ENCODE measurements at regions not wholly inside any gene's neighbourhood (a gene's known extent, or its start where the extent isn't known, plus 50 kb on each side); places are given as distances from the start of the nearest gene placed in this dataset.

- TF ChIP-seq, protein P1, sequence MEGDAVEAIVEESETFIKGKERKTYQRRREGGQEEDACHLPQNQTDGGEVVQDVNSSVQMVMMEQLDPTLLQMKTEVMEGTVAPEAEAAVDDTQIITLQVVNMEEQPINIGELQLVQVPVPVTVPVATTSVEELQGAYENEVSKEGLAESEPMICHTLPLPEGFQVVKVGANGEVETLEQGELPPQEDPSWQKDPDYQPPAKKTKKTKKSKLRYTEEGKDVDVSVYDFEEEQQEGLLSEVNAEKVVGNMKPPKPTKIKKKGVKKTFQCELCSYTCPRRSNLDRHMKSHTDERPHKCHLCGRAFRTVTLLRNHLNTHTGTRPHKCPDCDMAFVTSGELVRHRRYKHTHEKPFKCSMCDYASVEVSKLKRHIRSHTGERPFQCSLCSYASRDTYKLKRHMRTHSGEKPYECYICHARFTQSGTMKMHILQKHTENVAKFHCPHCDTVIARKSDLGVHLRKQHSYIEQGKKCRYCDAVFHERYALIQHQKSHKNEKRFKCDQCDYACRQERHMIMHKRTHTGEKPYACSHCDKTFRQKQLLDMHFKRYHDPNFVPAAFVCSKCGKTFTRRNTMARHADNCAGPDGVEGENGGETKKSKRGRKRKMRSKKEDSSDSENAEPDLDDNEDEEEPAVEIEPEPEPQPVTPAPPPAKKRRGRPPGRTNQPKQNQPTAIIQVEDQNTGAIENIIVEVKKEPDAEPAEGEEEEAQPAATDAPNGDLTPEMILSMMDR (IDR thresholded peaks at IDR 0.05) = no peak
- TF ChIP-seq EP300 (IDR thresholded peaks at IDR 0.05) = no peak
Observed at GRCh38 chr12:107859367-107859766, 84.9 kb downstream of the ASCL4 start.

Data from ovary (tissue), 3 donors.